Activated T-cell treated with anti-CD3 and anti-CD28 coated beads, Interleukin-2, amount 50 U/mL, for 24 hours (primary cell): ENCODE measurements at regions not wholly inside any gene's neighbourhood (a gene's known extent, or its start where the extent isn't known, plus 50 kb on each side); places are given as distances from the start of the nearest gene placed in this dataset.

ENCODE experiments used
- DNase-seq: peaks from one replicate; pipeline ENCODE4 v3.0.0-alpha.2; 2020
- H3K27ac Mint-ChIP-seq: 2 replicates; pipeline ENCODE4 v1.8.0; 2020; ENCODE audit warnings: mild to moderate bottlenecking, mixed read lengths
- H3K27me3 Mint-ChIP-seq: 2 replicates; pipeline ENCODE4 v1.8.0; 2020; ENCODE audit warnings: mixed read lengths
- H3K36me3 Mint-ChIP-seq: 2 replicates; pipeline ENCODE4 v1.8.0; 2020; ENCODE audit warnings: low read depth, mixed read lengths
- H3K4me1 Mint-ChIP-seq: 2 replicates; pipeline ENCODE4 v1.8.0; 2020; ENCODE audit warnings: low read depth, mixed read lengths
- H3K4me3 Mint-ChIP-seq: 2 replicates; pipeline ENCODE4 v1.8.0; 2020; ENCODE audit warnings: mild to moderate bottlenecking, moderate library complexity, mixed read lengths
- H3K9me3 Mint-ChIP-seq: 2 replicates; pipeline ENCODE4 v1.8.0; 2020; ENCODE audit warnings: mixed read lengths

- Mint-ChIP-seq H3K4me3 (no peak overlapping the region), H3K36me3 (no peaks in the 10 kb centered on the region), H3K27ac (no peak overlapping the region), H3K27me3 (no peaks in the 10 kb centered on the region), H3K9me3 (peaks cover 19% of the 10 kb centered on the region), H3K4me1 (no peaks in the 10 kb centered on the region)
- no peak for DNase-seq
These were observed 407.3 kb upstream of the FLRT2 start for GRCh38 chr14:85122690-85123089.

- Mint-ChIP-seq H3K4me1 (no peaks in the 10 kb centered on the region), H3K4me3 (no peak overlapping the region), H3K27me3 (no peaks in the 10 kb centered on the region), H3K27ac (no peak overlapping the region), H3K36me3 (no peaks in the 10 kb centered on the region), H3K9me3 (peaks cover 18% of the 10 kb centered on the region)
- no peak for DNase-seq
These were observed 406.2 kb upstream of the FLRT2 start for GRCh38 chr14:85123755-85124154.

DNA sequence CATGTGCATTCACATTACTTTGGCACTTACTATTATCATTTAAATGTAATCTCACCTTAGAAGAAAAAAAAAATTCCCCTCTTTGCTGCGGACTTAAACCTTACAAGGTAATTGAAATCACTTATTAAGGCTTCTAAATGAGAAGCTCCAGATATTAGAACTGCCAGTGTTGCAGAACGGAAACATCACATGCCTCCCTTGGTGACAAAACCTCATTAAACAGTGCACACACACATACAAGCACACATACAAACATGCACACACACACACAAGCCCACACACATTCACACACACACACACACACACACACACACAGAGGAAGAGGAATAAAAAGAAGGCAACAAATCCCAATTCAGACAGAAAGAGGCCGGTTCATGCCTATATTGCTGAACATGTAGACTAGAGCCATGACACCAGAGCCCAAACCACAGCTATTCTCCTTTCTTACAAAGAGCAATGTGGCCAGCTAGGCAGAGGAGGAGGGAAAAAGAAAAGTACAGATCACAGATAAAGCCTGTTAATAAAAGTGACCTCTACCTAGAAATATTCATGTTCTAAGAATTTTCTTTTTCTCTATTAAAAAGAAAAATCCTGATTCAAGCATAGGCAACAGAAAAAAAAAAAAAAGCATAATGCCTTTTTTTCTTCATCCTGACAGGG is 405.2 kb upstream of the FLRT2 start:
- Mint-ChIP-seq H3K36me3 (no peaks in the 10 kb centered on the region), H3K27me3 (no peaks in the 10 kb centered on the region), H3K4me1 (no peaks in the 10 kb centered on the region), H3K4me3 (no peak overlapping the region), H3K27ac (no peak overlapping the region), H3K9me3 (peaks cover 15% of the 10 kb centered on the region)
- no peak for DNase-seq

- Mint-ChIP-seq H3K36me3 (no peaks in the 10 kb centered on the region), H3K4me1 (no peaks in the 10 kb centered on the region), H3K27me3 (no peaks in the 10 kb centered on the region), H3K4me3 (no peak overlapping the region), H3K9me3 (peaks cover 15% of the 10 kb centered on the region), H3K27ac (no peak overlapping the region)
- DNase-seq = no peak
These were observed 404.7 kb upstream of the FLRT2 start for GRCh38 chr14:85125291-85125670.

GRCh38 chr14:85129921-85130320 is 400.0 kb upstream of the FLRT2 start:
- Mint-ChIP-seq H3K4me3 (no peak overlapping the region), H3K4me1 (no peaks in the 10 kb centered on the region), H3K36me3 (no peaks in the 10 kb centered on the region), H3K9me3 (peaks cover 14% of the 10 kb centered on the region), H3K27me3 (no peaks in the 10 kb centered on the region), H3K27ac (no peak overlapping the region)
- no peak for DNase-seq

- Mint-ChIP-seq H3K36me3 (no peaks in the 10 kb centered on the region), H3K27me3 (no peaks in the 10 kb centered on the region), H3K4me3 (no peak overlapping the region), H3K27ac (no peak overlapping the region), H3K4me1 (no peaks in the 10 kb centered on the region), H3K9me3 (peaks cover 17% of the 10 kb centered on the region)
- no peak for DNase-seq
These were observed 398.6 kb upstream of the FLRT2 start for GRCh38 chr14:85131226-85131922.

DNA sequence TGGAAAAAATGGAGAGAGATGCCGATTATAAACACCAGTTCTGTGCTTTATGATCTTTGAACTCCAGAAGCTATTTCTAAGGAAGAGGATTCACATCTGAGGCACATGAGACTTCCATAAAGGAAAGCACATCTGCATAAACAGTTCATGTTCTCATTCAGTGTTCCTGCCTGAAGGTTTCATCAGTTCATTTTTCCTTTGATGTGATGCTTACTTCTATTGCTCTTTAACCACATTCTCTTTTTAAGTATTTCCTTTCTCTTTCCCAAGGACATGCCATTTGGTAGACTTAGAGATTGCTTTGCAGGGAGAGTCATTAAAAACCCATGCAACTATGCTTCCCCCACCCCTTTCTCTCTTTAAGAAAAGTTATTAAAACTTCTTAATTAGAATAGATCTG is 387.0 kb upstream of the FLRT2 start:
- Mint-ChIP-seq H3K4me3 (no peak overlapping the region), H3K27ac (no peak overlapping the region), H3K9me3 (peaks cover 8% of the 10 kb centered on the region), H3K36me3 (no peaks in the 10 kb centered on the region), H3K27me3 (no peaks in the 10 kb centered on the region), H3K4me1 (no peaks in the 10 kb centered on the region)
- no peak for DNase-seq

DNA sequence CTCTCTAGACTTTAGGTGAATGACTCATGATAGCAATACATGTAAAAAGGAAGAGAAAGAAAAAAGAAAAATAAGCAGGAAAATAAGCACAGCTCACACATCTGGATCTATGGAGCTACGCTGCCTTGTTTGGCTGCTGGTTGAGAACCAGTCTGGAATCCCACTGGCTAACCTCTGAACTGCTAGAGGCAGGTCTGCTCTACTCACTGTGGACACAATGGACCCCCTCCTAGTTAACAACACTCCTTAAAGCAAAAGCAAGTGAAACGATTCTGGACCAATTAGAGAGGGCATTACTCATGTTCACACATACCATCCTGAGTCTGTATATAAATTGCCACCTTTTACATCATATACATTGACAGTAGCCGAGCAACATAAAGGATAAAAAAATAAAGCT is 383.2 kb upstream of the FLRT2 start:
- no peak for DNase-seq
- Mint-ChIP-seq H3K4me1 (no peaks in the 10 kb centered on the region), H3K27me3 (no peaks in the 10 kb centered on the region), H3K4me3 (no peak overlapping the region), H3K27ac (no peak overlapping the region), H3K9me3 (peaks cover 4% of the 10 kb centered on the region), H3K36me3 (no peaks in the 10 kb centered on the region)

DNA sequence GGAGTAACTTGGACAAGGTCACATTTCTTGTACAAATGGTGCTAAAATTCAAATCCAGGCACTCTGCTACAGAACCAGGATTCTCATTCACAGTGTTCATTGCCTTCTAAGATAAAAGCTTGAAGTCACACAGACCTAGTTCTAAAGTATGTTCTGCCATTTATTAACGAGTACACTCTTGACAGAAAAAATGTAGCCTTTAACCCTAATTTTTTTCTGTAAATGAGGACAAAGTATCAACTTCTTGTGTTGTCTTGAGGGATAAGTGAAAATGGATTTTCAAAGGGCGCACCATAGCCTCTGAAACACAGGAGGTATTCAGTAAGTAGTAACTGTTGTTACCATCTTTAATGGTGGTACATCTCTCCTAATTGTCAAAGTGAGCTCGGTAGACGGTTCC is 379.8 kb upstream of the FLRT2 start:
- peaks cover 7% of the 10 kb centered on the region for H3K9me3 Mint-ChIP-seq
- H3K36me3 Mint-ChIP-seq = no peaks in the 10 kb centered on the region
- no peak overlapping the region for H3K4me3 Mint-ChIP-seq
- H3K27me3 Mint-ChIP-seq = no peaks in the 10 kb centered on the region
- no peak overlapping the region for H3K27ac Mint-ChIP-seq
- no peak for DNase-seq
- no peaks in the 10 kb centered on the region for H3K4me1 Mint-ChIP-seq

DNA sequence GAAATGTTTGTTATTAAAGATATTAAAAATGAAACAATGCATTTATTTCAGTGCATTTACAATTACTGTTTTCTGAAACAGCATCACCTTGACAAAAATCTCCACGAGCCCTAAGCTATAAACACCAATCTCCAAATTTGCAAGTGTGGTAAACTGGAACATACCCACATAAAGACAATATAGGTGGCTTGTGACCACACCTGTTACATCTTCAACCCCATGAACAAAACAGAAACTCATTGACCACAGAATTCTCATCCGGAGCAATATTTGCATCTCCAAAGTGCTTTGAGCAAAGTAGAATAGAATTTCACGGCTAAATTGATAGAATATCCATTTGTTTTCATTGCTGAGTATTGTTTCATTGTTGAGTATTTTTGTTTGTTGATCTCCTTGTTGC is 375.2 kb upstream of the FLRT2 start:
- Mint-ChIP-seq H3K27me3 (no peaks in the 10 kb centered on the region), H3K4me3 (no peak overlapping the region), H3K9me3 (peaks cover 13% of the 10 kb centered on the region), H3K27ac (no peak overlapping the region), H3K4me1 (no peaks in the 10 kb centered on the region), H3K36me3 (no peaks in the 10 kb centered on the region)
- DNase-seq = no peak

DNA sequence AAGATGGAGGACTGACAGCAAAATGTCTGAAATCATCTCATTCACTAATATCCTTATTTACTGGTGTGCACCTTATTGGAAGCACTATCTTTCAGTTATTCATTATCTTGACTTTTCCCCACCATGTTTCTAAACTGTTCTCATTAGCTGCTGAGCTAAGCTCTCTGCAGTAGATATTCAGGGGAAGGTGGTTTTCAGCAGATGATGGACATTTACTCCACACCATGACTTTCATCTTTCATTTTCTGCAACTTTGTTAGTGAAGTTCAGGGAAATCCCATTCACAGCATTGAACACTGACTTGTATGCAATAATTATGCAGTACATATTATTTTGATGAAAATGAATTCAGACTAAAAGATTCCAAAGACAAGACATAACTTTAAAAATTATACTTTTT is 373.6 kb upstream of the FLRT2 start:
- Mint-ChIP-seq H3K36me3 (no peaks in the 10 kb centered on the region), H3K27ac (no peak overlapping the region), H3K9me3 (peaks cover 17% of the 10 kb centered on the region), H3K4me1 (no peaks in the 10 kb centered on the region), H3K27me3 (no peaks in the 10 kb centered on the region), H3K4me3 (no peak overlapping the region)
- no peak for DNase-seq

DNA sequence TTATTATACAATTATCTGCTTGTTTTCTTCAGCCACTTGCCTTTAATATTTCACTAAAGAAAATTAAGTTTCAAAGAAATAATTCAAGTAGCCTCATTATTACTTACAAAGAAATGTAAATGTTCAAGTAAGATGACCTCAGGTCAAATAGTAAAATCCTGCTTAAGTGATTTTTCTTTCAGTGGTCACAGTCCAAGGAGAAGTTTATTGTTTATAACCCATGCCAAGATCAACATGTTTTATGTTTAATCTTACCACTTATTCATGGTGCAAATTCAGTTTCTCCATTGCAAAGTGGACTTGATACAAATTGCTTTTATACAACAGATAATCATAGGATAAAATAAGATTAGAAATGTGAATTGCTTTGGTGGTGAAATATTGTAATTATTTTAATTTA is 370.2 kb upstream of the FLRT2 start:
- H3K36me3 Mint-ChIP-seq = no peaks in the 10 kb centered on the region
- no peaks in the 10 kb centered on the region for H3K4me1 Mint-ChIP-seq
- no peak overlapping the region for H3K27ac Mint-ChIP-seq
- peaks cover 31% of the 10 kb centered on the region for H3K9me3 Mint-ChIP-seq
- H3K4me3 Mint-ChIP-seq = no peak overlapping the region
- DNase-seq = no peak
- no peaks in the 10 kb centered on the region for H3K27me3 Mint-ChIP-seq

DNA sequence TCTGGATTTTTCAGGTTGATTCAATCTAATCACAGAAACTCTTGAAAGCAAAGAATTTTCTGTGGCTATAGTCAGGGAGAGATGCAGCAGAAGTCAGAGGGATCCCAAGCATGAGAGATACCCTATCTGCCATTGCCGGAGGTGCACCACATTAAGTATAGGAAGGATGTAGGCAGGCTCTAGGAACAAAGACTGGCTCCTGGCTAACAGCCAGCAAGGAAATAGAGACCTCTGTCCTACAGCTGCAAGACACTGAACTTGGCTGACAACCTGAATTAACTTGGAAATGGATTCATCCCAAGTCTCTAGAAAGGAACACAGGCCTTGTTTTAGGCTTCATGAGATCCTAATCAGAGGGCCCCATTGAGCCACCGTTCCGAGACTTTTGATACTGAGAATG is 364.9 kb upstream of the FLRT2 start:
- H3K27ac Mint-ChIP-seq = no peak overlapping the region
- no peaks in the 10 kb centered on the region for H3K36me3 Mint-ChIP-seq
- peaks cover 22% of the 10 kb centered on the region for H3K9me3 Mint-ChIP-seq
- no peak for DNase-seq
- H3K4me3 Mint-ChIP-seq = no peak overlapping the region
- no peaks in the 10 kb centered on the region for H3K4me1 Mint-ChIP-seq
- H3K27me3 Mint-ChIP-seq = no peaks in the 10 kb centered on the region

GRCh38 chr14:85169381-85169780 is 360.6 kb upstream of the FLRT2 start:
- Mint-ChIP-seq H3K9me3 (peaks cover 10% of the 10 kb centered on the region), H3K4me1 (no peaks in the 10 kb centered on the region), H3K27ac (no peak overlapping the region), H3K36me3 (no peaks in the 10 kb centered on the region), H3K4me3 (no peak overlapping the region), H3K27me3 (no peaks in the 10 kb centered on the region)
- DNase-seq = no peak

DNA sequence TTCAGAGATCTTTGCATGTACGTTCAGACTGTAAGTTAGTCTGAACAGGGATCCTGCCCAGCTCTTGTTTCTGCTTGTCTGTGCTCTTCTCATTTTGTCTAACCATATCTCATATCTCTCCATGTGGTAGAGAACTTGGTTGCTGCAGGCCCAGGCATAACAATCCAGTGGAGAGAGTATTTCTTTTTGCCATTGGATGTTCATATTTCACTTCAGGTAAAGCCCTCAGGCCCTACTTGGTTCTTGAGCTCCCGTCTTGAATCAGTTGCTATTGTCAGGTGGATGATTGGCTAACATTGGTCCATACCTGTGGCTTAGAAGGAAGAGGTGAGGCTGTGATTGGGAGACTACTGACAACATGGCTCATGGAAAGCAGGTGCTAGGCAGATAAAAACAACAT is 357.7 kb upstream of the FLRT2 start:
- no peaks in the 10 kb centered on the region for H3K4me1 Mint-ChIP-seq
- H3K36me3 Mint-ChIP-seq = no peaks in the 10 kb centered on the region
- DNase-seq = no peak
- no peak overlapping the region for H3K4me3 Mint-ChIP-seq
- H3K27ac Mint-ChIP-seq = no peak overlapping the region
- H3K27me3 Mint-ChIP-seq = no peaks in the 10 kb centered on the region
- H3K9me3 Mint-ChIP-seq = peaks cover 5% of the 10 kb centered on the region
